T-helper 1 cell (primary cell): ENCODE measurements at regions not wholly inside any gene's neighbourhood (a gene's known extent, or its start where the extent isn't known, plus 50 kb on each side); places are given as distances from the start of the nearest gene placed in this dataset.
A peak's percentile ranks its signal among the peaks of the same experiment; 100 is the strongest.

ENCODE experiments used
- DNase-seq, 5 donors: peaks; one replicate each; pipeline ENCODE4 v3.0.0-alpha.2; 2012 to 2020

GRCh38 chr4:38343608-38344007 is 320.4 kb upstream of the KLF3 start:
- DNase-seq = no peak

- DNase-seq = no peak
Measured at GRCh38 chr4:38344929-38345328, 319.1 kb upstream of the KLF3 start.

- DNase-seq = no peak
Measured at GRCh38 chr4:38347251-38347650, 316.7 kb upstream of the KLF3 start.

DNA sequence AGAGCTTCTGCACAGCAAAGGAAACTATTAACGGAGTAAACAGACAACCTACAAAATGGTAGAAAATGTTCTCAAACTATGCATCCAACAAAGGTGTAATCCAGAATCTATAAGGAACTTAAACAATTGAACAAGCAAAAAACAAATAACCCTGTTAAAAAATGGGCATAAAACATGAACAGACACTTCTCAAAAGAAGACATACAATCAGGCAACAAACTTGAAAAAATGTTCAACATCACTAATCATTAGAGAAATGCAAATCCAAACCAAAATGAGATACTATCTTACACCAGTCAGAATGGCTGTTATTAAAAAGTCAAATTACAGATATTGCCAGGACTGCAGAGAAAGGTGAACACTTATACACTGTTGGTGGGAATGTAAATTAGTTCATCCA is 309.6 kb upstream of the KLF3 start:
- DNase-seq = no peak

GRCh38 chr4:38354872-38355271 is 309.1 kb upstream of the KLF3 start:
- DNase-seq = no peak

DNA sequence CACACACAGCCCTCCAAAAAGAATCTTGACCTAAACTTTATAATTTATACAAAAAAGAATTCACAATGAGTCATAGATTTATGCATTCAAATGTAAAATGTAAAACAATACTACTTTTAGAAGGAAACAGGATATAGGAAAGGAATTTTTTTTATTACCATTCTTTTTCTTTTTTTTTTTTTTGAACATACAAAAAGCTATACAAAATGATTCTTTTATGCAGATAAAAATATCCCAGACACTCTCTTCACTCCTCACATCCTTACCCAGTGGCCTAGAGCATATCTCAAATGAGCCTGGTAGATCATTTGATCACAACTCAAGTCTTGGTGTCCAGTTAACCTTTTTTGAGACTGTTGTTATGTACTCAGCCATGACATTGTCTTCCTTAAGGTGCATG is 307.3 kb upstream of the KLF3 start:
- DNase-seq = no peak

DNA sequence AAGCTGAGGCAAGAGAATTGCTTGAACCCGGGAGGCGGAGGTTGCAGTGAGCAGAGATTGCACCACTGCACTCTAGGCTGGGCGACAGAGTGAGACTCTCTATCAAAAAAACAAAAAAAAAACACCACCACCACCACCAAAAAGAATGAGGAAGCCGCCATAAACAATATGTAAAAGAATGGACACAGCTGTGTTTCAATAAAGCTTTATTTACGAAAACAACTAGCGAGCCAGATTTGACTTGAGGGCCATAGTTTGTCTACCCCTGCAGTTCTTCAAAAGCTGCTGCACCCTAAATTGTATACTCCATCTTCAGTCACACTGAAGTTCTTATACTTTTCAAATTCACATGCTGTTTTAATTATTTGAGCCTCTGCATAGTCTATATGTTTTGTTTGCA is 306.5 kb upstream of the KLF3 start:
- DNase-seq = no peak

DNA sequence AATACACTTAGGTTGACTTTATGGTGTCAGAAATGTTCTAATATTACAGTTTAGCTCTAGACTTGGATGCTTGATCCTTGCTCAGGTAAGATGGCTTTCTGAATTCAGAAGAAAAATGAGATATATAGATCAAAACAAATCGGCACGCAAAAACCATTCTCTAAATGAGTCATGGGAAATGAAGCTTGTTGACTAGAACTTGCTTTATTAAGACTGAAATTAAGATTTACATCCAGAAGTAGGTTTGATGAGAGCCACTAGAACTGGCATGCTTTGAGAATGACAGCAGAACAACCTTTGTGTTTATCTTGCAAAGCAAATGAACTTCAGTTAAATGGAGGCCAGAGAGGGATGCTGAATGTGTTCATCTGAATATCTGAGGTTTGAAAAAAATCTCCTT is 304.9 kb upstream of the KLF3 start:
- peak in 1 of 5 donors; percentile 58 for DNase-seq

DNA sequence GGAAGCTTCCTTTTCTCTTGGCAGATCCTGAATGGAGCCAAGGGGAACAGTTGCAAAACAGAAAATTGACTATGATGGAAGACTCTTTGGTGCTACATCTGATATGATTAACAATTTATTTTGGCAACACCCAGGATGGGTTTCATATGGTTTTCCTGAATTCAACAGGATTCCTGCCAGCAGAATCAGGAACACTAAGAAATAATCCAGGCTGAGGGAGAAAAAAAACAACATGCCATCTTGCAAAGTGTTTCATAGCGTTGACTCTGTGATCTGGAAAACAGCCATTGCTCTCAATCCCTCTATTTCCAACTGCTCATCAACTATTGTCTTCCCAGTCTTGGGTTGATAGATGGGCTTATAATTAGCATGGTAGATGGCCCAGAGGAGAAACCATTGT is 303.8 kb upstream of the KLF3 start:
- DNase-seq = no peak

- DNase-seq = no peak
Measured at GRCh38 chr4:38364383-38364963, 299.5 kb upstream of the KLF3 start.

DNA sequence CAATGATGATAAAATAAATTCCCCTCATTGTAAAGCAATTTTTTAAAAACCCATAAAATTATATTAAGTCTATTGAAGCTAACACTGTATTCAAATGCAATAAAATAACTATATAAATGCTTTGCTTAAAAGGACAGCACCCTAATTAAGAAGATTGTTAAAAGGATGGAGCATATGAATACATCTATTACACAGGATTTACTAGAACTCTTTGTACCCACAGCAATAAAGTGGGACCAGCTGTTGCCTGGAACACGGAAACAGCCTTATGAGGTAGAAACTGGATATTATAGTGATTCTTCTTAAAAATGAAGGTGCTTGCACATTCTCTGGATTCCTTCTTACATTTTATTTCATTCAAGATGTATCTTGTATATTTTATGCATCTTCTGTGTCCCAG is 298.7 kb upstream of the KLF3 start:
- no peak for DNase-seq

DNA sequence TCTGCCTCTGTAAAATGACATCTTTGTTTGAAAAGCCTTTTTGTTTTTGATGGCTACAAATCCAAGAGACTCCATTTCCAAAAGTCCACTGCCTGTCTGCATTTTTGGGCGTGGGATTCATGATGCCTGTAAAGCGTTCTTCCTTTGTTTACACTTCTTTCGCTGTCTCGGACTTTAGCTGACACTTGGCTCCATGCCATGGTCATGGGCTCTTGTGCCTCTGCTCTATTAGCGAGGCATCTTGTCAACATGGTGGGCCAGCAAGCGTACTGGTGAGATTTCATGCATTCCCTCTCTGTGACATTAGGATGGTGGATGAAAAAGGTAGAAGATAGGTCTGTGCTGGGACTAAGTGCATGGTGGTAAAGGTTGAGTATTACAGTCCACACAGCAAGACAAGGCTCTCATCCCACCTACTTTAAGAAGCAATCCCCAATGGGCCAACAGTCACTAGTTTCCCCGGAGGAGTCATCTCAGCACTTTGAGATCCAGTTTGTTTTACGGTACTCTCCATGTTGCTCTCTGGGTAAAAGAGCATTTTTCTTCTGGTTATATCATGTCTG is 298.2 kb upstream of the KLF3 start:
- DNase-seq = no peak

DNA sequence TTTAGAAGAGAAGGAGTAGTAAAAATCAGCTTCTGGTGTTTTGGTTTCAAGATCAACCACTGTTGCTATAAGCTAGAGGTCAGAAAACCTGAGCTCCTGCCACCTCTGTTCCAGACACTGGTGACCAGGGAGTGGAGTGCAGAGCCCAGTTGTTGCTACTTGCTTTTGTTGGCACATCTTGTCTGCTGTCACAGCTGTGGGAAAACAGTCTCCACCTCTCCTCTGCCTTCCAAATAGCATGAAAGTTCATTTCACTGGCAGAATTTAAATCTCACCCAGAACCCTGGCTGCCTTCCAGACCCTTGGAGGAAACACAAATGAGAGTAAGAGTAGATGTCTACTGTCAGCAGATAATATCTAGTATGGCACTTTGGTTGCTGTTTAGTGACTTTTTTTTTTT is 297.5 kb upstream of the KLF3 start:
- DNase-seq = no peak

- no peak for DNase-seq
Measured at GRCh38 chr4:38366997-38367396, 297.0 kb upstream of the KLF3 start.

- DNase-seq = no peak
Measured at GRCh38 chr4:38367642-38368174, 296.3 kb upstream of the KLF3 start.

- no peak for DNase-seq
Measured at GRCh38 chr4:38368613-38369012, 295.4 kb upstream of the KLF3 start.

DNA sequence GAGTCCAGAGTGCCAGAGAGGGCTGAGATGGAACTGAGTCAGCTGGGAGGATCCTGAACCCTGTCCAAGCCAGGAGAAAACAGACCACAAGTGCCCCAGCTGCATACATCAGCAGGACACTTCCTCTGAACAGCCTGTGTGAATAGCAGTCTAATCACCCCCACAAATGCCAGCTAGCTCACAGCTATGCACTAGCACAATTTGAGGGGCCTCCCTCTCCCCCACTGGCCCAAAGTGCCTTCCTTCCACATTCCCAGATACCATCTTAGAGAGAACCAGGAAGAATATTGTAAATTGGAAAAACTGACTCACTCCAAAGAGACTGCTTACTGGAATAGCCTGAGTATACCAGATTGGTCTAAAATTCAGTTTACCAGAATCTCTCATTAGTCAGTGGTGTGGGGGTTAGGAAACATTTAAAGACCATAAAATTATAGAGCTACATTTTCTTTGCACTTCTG is 292.6 kb upstream of the KLF3 start:
- DNase-seq = no peak

- peak in 1 of 5 donors; percentile 7 for DNase-seq
Measured at GRCh38 chr4:38373375-38373774, 290.6 kb upstream of the KLF3 start.

DNA sequence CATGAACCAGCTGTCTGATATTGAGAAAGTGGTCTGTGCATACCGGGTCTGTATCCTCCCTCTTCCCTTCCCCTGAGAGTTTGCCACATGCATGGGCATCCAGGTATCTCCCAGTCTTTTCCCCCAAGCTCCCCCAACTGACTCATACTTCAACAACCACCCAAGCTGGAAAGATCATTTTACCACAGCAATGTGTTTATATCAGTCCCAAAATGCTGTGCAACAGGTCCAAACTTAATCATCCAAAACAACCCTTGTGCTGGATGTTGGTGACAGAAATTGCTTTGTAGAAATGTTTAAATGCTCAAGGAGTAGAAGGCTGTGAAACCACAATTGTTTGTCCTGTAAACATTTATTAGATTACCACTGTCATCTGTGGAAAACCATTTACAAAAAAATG is 286.8 kb upstream of the KLF3 start:
- DNase-seq = no peak

DNA sequence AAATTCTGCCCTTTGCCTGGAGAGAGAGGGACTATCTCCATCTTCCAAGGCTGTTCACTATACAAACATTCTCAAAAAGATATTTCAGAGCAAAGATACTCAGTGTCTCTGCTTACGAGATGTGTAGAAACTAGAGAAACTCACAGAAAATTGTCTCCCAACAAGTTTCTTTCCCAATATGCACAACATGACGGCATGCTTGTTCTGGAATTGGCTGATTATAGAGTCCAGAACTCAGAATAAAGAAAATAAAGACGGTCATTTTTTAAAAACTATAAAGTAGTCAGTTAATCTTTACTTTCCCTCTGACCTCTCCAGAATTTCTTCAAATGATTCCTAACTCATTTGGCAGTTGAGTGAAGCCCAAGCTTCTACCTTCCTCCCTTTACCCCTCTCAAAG is 285.5 kb upstream of the KLF3 start:
- DNase-seq = no peak

GRCh38 chr4:38381788-38382187 is 282.2 kb upstream of the KLF3 start:
- DNase-seq = no peak

DNA sequence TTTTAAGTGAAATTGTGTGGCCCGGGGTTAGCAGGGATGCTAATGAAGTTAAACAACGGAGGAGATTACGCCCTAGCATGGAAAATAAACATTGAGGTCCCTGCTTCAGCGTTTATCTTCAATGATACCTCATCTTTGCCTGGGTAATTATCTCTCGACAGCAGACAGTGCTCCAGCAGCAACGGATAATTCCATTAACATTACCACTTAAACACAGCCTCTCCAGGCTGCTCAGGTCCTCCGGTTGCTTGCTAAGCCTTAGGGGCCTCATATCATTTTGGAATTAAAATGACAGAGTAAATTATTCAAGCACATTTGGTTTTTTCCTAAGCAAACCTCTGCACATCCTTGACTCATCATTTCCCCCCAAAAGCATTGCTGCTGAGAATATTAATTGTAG is 281.5 kb upstream of the KLF3 start:
- no peak for DNase-seq

GRCh38 chr4:38383646-38384121 is 280.3 kb upstream of the KLF3 start:
- no peak for DNase-seq

- no peak for DNase-seq
Measured at GRCh38 chr4:38385093-38386004, 278.6 kb upstream of the KLF3 start.
